ENCODE measurements at regions not wholly inside any gene's neighbourhood (a gene's known extent, or its start where the extent isn't known, plus 50 kb on each side); places are given as distances from the start of the nearest gene placed in this dataset.

DNA sequence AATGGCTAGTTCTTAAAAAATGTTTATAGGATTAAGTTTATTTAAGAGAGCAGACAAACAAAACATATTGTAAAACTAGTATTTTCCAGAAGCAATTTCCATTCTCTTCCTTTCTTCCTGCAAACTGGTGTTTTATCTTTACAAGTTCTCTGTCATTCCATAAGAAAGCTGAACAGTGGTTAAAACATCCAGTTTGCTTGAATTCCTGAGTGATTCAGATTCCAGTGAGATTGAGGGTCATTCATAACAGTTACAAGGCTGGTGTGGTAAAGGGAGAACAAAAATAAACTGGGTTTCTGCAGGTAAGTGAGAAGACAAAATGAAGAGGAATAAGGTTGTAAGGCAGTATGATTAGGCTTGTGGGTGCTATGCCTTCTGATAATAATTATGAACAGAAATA is 544.8 kb upstream of the DIPK2B start:
- peak; percentile 8 for DNase-seq (ENCODE audit: low spot score)

- DNase-seq (ENCODE audit: low spot score) = no peak
These were observed 543.4 kb upstream of the DIPK2B start for GRCh38 chrX:45743906-45744625.

DNA sequence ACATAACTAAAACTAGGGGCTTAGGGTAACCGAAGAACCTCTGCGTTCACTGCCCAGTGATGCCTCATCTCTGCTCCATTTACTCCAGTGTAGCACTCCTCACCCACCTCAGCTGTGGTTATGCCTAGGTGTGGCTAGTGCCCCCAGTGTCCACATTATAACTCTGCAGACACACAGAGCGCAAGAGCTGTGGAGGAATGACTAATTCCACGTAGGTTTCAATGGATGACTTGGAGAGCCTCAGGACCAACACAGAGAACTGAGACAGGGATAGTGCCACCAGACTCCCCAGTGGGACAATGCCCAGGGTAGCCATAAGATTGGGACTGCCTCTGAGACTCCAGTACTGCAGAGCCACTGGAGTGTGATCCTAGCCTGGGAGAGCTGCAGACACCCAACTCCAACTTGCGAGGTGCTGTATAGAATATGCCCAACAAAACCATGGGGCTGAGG is 542.4 kb upstream of the DIPK2B start:
- peak; percentile 75 for DNase-seq (ENCODE audit: low spot score)

DNA sequence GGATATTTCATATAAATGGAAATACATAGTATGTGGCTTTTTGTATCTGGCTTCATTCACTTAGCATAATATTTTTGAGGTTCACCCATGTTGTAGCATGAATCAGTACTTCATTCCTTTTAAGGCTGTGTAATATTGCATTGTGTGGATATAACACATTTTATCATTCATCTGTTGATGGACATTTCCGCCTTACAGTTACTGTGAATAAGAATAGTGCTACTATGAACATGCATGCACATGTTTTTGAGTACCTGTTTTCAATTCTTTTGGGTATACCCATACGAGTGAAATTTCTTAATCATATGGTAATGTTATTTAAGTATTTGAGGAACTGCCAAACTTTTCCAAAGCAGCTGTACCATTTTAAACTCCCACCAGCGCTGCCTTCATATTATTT is 539.6 kb upstream of the DIPK2B start:
- no peak for DNase-seq (ENCODE audit: low spot score)

DNA sequence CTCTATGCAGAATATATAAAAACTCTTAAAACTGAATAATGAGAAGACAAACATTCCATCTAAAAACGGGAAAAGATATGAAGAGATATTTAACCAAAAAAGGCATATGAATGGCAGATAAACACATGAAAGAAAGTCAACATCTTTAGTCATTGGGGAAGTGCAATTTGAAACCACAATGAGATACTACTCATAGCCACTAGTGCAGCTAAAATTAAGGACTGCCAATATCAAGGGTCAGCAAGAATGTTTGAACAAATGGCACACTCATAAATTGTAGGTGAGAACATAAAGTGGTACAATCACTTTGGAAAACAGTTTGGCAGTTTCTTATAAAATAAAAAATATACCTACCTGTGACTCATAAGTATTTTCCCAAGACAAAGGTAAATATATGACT is 534.9 kb upstream of the DIPK2B start:
- DNase-seq (ENCODE audit: low spot score) = no peak

GRCh38 chrX:45731448-45731847 is 530.8 kb upstream of the DIPK2B start:
- no peak for DNase-seq (ENCODE audit: low spot score)

- DNase-seq (ENCODE audit: low spot score) = no peak
These were observed 527.1 kb upstream of the DIPK2B start for GRCh38 chrX:45727761-45728160.

DNA sequence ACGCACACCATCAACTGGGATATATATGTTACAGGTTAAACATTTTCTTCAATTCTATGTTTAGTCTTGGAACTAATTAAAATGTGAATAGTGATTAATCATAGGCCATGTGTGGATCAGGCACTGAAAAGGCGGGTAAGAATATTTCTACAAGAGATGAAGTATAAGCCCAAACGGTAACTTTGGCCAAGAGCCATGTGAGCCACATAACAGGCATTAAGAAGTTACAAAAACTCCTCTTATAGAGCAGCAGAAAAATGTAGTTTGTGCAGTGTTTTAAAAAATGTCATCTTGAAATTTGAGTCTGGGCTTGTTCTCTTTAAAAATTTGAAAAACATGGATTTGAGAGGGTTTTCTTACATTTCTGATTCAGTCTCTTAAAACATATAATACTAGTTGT is 521.8 kb upstream of the DIPK2B start:
- DNase-seq (ENCODE audit: low spot score) = no peak

- DNase-seq (ENCODE audit: low spot score) = peak; percentile 18
These were observed 519.2 kb upstream of the DIPK2B start for GRCh38 chrX:45719751-45720501.

- no peak for DNase-seq (ENCODE audit: low spot score)
These were observed 518.0 kb upstream of the DIPK2B start for GRCh38 chrX:45718676-45719075.

DNA sequence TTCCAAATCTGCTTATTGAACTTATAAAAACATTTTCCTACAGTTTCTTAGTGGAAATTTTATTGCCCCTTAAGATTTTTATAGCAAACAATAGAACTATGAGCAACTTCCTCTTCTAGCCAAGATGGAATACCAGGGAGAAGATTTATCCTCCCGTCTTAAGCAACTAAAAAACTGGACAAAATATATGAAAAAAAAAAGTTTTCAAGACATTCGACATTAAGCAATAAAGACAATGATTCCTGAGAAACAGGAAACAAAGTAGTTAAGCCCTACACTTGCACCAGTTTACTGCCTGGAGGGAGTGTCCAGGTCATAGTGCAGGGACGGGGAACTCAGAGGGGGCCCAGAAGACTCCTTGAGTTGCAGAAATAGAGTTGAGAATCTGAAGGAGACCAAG is 516.1 kb upstream of the DIPK2B start:
- no peak for DNase-seq (ENCODE audit: low spot score)

- DNase-seq (ENCODE audit: low spot score) = peak; percentile 88
These were observed 515.1 kb upstream of the DIPK2B start for GRCh38 chrX:45715748-45716147.

GRCh38 chrX:45714866-45715265 is 514.2 kb upstream of the DIPK2B start:
- peak; percentile 87 for DNase-seq (ENCODE audit: low spot score)

GRCh38 chrX:45712067-45712466 is 511.4 kb upstream of the DIPK2B start:
- DNase-seq (ENCODE audit: low spot score) = peak; percentile 21

- peak; percentile 82 for DNase-seq (ENCODE audit: low spot score)
These were observed 510.6 kb upstream of the DIPK2B start for GRCh38 chrX:45711231-45711630.

DNA sequence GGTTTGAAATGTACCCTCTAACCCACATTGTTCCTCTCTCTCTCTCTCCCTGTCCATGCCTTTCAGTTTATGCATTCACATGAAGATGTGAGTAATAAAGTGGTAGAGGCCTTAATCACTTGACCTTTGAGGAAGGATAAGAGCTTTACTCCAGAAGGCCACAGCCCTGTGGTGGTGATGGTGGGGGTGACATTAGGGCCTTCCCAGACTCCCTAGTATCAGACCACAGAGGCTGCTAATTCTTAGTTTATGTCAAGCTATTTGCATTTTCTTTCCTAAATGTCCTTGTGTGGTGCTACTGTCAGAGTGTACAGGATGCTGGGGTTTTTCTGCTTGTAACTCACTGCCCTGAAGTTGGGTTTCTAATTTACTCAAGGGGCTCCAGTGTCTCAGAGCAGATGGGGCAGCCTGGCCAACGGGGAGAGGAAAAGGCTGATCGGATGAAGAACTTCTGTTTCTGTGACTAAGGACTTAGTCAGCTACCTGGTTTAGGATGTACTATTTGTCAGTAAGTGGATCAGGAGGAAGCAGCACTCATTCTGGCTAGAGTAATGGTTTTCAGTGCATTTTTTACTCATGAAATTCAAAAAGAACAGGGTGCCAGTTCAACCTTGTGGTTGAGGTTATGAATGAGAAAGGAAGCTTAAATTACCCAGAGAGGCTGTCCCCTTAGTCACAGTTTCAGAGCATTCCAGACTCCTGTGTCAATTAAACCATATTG is 509.6 kb upstream of the DIPK2B start:
- DNase-seq (ENCODE audit: low spot score) = peak; percentile 99

GRCh38 chrX:45709381-45709780 is 508.7 kb upstream of the DIPK2B start:
- peak; percentile 81 for DNase-seq (ENCODE audit: low spot score)

GRCh38 chrX:45699158-45699557 is 498.5 kb upstream of the DIPK2B start:
- DNase-seq (ENCODE audit: low spot score) = no peak

- DNase-seq (ENCODE audit: low spot score) = peak; percentile 81
These were observed 496.9 kb upstream of the DIPK2B start for GRCh38 chrX:45697591-45697990.

DNA sequence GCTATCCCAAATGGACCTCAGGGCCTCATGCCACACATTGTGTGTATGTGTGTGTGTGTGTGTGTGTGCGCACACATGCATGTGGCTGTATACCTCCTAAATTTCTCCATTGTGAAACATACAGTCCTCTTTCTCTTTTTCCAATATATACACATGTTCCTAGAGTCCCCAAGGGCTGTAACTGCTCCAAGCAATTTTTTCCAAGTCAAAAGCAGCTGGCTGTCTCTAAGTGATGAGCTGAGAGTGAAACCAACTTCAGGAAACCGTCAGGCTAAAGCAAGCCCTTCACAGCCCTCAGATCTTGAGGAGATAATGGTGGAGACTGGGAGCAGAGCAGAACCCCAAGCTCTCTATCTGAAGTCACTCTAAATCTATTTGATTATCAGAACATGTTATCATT is 496.1 kb upstream of the DIPK2B start:
- DNase-seq (ENCODE audit: low spot score) = no peak

DNA sequence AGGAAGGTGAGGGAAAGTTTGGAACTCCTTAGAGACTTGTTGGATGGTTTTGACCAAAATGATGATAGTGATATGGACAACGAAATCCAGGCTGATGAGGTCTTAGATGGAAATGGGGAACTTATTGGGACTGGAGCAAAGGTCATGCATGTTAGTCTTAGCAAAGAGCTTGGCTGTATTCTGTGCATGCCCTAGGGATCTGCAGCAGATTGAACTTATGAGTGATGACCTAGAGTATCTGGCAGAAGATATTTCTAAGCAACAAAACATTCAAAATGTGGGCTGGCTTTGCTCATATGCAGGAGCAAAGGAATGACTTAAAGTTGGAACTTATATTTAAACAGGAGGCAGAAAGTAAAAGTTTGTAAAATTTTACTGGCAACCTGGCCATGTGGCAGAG is 489.3 kb upstream of the DIPK2B start:
- no peak for DNase-seq (ENCODE audit: low spot score)

GRCh38 chrX:45683914-45684313 is 483.2 kb upstream of the DIPK2B start:
- no peak for DNase-seq (ENCODE audit: low spot score)

DNA sequence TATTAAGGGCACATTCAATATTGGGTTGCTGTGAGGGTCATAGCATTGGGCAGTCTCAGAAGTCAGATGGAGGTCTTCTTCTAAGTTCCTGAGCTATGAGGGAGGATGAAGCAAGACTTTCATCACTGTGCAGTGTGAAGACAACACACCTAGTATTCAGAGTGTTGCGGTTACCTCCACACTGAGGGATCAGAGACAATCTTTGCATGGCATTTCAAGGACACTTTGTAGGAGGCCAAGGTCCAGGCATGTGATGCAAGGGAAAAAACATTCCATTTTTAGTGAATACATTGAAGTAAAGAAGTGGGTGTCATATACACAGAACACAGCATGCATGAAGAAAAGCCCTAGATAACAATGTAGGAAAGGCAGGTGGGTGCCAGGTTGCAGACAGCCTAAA is 481.2 kb upstream of the DIPK2B start:
- no peak for DNase-seq (ENCODE audit: low spot score)

All from kidney tubule cell (primary cell).